ENCODE measurements at regions not wholly inside any gene's neighbourhood (a gene's known extent, or its start where the extent isn't known, plus 50 kb on each side); places are given as distances from the start of the nearest gene placed in this dataset.

GRCh38 chr5:82426464-82427154, 148.5 kb upstream of the RPS23 start:
- ChIA-PET POLR2A (no interaction called here), CTCF (no interaction called here)
- no peaks in the 10 kb centered on the region for H3K27me3 ChIP-seq (ENCODE audit: control insufficient read depth, insufficient read depth, low read length)
- TF ChIP-seq POLR2AphosphoS5 (IDR thresholded peaks at IDR 0.05; ENCODE audit: low read depth, low read length) (no peak), CTCF (IDR thresholded peaks at IDR 0.05) (no peak), TCF7L2 (IDR thresholded peaks at IDR 0.05; ENCODE audit: low read depth, low read length) (no peak), REST (IDR thresholded peaks at IDR 0.05; ENCODE audit: insufficient read depth in 1 of 2, low read depth in 2 of 2, low read length in 1 of 2) (no peak), SIN3A (IDR thresholded peaks at IDR 0.05; ENCODE audit: borderline replicate concordance, insufficient read depth, low read depth, low read length) (no peak)
- DNase-seq (ENCODE audit: low read depth, low spot score) (no peak), ATAC-seq (no peak)
- in situ Hi-C loops (cut with HindIII; ENCODE audit: low pct_unique_long_range_greater_than_20kb, low sequenced_read_pairs) (no loop called here), intact Hi-C loops (cut with micrococcal nuclease; ENCODE audit: unreplicated experiment) (no loop called here)
- no peaks in the 10 kb centered on the region for H3K36me3 ChIP-seq (ENCODE audit: control insufficient read depth, insufficient read depth, low read length)
- no peak overlapping the region for H3K4me3 ChIP-seq (ENCODE audit: low read depth in 2 of 2, low read length in 2 of 2)
- H3K27ac ChIP-seq (ENCODE audit: low read length) = no peak overlapping the region
- H3K9me3 ChIP-seq (ENCODE audit: control insufficient read depth, insufficient read depth, low read depth, low read length) = no peaks in the 10 kb centered on the region
- no TSS peak for BruUV-seq (replicated peaks)
- H3K4me1 ChIP-seq (ENCODE audit: control insufficient read depth, insufficient read depth, low read length) = no peaks in the 10 kb centered on the region

GRCh38 chr5:82425591-82425990, 147.4 kb upstream of the RPS23 start:
- POLR2A ChIA-PET = no interaction called here
- Histone ChIP-seq H3K9me3 (ENCODE audit: control insufficient read depth, insufficient read depth, low read depth, low read length) (no peaks in the 10 kb centered on the region), H3K27ac (ENCODE audit: low read length) (no peak overlapping the region), H3K4me1 (ENCODE audit: control insufficient read depth, insufficient read depth, low read length) (no peaks in the 10 kb centered on the region), H3K36me3 (ENCODE audit: control insufficient read depth, insufficient read depth, low read length) (no peaks in the 10 kb centered on the region), H3K27me3 (ENCODE audit: control insufficient read depth, insufficient read depth, low read length) (no peaks in the 10 kb centered on the region), H3K4me3 (ENCODE audit: low read depth in 2 of 2, low read length in 2 of 2) (no peak overlapping the region)
- DNase-seq (ENCODE audit: low read depth, low spot score) (no peak), ATAC-seq (no peak)
- TF ChIP-seq SIN3A (IDR thresholded peaks at IDR 0.05; ENCODE audit: borderline replicate concordance, insufficient read depth, low read depth, low read length) (no peak), TCF7L2 (IDR thresholded peaks at IDR 0.05; ENCODE audit: low read depth, low read length) (no peak)
- CTCF ChIA-PET = no interaction called here
- intact Hi-C loops (cut with micrococcal nuclease; ENCODE audit: unreplicated experiment) = no loop called here
- no TSS peak for BruUV-seq (replicated peaks)
- in situ Hi-C loops (cut with HindIII; ENCODE audit: low pct_unique_long_range_greater_than_20kb, low sequenced_read_pairs) = no loop called here

GRCh38 chr5:82424211-82424610, 146.1 kb upstream of the RPS23 start:
- TF ChIP-seq POLR2AphosphoS5 (IDR thresholded peaks at IDR 0.05; ENCODE audit: low read depth, low read length) (no peak), TCF7L2 (IDR thresholded peaks at IDR 0.05; ENCODE audit: low read depth, low read length) (no peak), REST (IDR thresholded peaks at IDR 0.05; ENCODE audit: insufficient read depth in 1 of 2, low read depth in 2 of 2, low read length in 1 of 2) (no peak), SIN3A (IDR thresholded peaks at IDR 0.05; ENCODE audit: borderline replicate concordance, insufficient read depth, low read depth, low read length) (no peak), CTCF (IDR thresholded peaks at IDR 0.05) (no peak)
- no peaks in the 10 kb centered on the region for H3K4me1 ChIP-seq (ENCODE audit: control insufficient read depth, insufficient read depth, low read length)
- H3K36me3 ChIP-seq (ENCODE audit: control insufficient read depth, insufficient read depth, low read length) = no peaks in the 10 kb centered on the region

More at GRCh38 chr5:82424211-82424610, 146.1 kb upstream of the RPS23 start:
- no TSS peak for BruUV-seq (replicated peaks)
- H3K9me3 ChIP-seq (ENCODE audit: control insufficient read depth, insufficient read depth, low read depth, low read length) = no peaks in the 10 kb centered on the region
- intact Hi-C loops (cut with micrococcal nuclease; ENCODE audit: unreplicated experiment) = no loop called here
- H3K27ac ChIP-seq (ENCODE audit: low read length) = no peak overlapping the region
- in situ Hi-C loops (cut with HindIII; ENCODE audit: low pct_unique_long_range_greater_than_20kb, low sequenced_read_pairs) = no loop called here
- no peak overlapping the region for H3K4me3 ChIP-seq (ENCODE audit: low read depth in 2 of 2, low read length in 2 of 2)
- CTCF ChIA-PET = no interaction called here
- H3K27me3 ChIP-seq (ENCODE audit: control insufficient read depth, insufficient read depth, low read length) = no peaks in the 10 kb centered on the region
- no peak for ATAC-seq
- POLR2A ChIA-PET = no interaction called here
- no peak for DNase-seq (ENCODE audit: low read depth, low spot score)
